Skeletal muscle cell (primary cell): ENCODE measurements at regions not wholly inside any gene's neighbourhood (a gene's known extent, or its start where the extent isn't known, plus 50 kb on each side); places are given as distances from the start of the nearest gene placed in this dataset.
"Not testable (repeated sequence)": the region's sequence is repeated elsewhere in the genome, so short reads cannot be mapped to it uniquely, and the experiment has no call there.

Experiments
- DNase-seq: peaks from one replicate; pipeline ENCODE4 v3.0.0-alpha.2; 2010; ENCODE audit warnings: low read depth
- H3K4me3 ChIP-seq: 2 replicates; pipeline ENCODE4 v1.5.1; 2011; ENCODE audit warnings: low read depth, mild to moderate bottlenecking, control low read depth, low read length, moderate library complexity

DNA sequence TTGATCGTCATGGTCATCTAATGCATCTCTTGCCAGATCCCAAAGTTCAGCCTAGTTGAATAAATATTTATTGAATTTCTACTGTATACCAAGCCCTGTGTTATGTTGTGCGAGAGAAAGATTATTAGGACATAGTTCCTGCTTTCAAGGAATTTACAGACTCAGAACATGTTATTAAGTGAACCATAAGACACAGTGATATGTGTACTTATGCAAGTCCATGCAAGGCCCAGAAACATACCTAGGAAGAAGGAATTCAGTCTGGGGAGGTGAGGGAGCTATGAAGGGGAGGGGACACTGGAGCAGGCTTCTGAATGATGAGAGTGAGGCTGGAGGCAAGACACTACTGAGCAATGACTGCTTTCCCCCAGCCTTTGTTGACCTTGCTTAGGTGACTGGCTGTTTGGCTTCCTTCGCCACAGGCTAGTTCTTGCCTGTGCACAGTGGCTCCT lies 81.4 kb downstream of the ACAA2 start:
- no peak overlapping the region for H3K4me3 ChIP-seq
- no peak for DNase-seq

- H3K4me3 ChIP-seq, result no peak overlapping the region
- no peak for DNase-seq
Observed at GRCh38 chr18:49731421-49731841, 81.9 kb downstream of the ACAA2 start.

DNA sequence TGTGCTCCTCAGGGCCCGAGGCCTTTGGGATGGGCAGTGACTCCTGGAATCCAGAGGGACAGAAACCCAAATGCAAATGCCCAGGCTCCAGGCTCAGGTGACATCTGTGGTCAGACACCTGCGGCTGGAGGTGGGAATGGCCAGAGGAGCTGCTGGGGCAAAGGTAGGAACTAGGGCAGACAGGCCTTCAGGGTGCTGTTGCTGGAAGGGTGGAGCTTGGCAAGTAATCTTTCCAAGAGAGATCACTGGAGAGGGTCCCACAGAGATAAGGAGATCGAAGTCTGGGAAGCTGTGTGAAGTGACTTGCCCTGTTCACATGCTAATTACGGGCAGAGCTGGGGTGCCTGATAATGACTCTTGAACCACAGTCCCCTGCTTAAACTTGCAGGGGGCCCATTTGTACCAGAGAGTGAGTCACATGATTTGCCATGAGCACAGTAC lies 82.4 kb downstream of the ACAA2 start:
- no peak for DNase-seq
- no peak overlapping the region for H3K4me3 ChIP-seq

DNA sequence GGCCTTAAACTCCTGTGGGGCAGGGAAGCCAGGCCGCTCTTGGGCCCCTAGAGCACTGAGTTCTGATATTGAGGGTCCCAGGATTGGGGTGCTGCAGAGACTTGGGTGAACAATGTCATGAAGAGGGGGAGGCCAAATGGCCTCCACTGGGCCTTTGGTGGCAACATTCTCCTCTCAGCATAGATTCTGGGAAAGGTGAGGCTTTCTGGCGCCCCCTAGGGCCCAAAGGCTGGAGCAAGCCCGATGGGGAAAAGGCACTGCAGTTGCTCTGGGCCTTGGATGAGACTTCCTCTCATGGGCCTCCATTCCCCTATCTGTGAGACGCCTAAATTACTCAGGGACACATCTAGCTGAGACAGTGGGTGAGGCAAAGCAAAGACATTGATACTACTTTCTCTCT lies 84.8 kb downstream of the ACAA2 start:
- H3K4me3 ChIP-seq, result no peak overlapping the region
- no peak for DNase-seq

GRCh38 chr18:49727816-49728215 lies 85.5 kb downstream of the ACAA2 start:
- DNase-seq, result no peak
- H3K4me3 ChIP-seq, result no peak overlapping the region

DNA sequence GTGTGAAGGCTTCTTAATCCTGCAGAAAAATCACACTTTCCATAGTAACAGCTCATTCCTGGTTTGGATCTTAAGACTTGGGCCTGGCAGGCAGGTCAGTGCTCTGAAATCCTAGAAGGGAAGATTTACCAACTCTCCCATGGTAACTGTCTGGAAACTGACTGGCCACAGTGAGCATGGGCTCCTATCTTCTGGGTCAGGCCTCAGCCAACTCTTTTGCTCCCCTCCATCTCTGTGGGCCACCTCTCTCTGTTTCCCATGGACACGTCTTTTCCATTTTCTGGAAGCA lies 86.7 kb downstream of the ACAA2 start:
- no peak for DNase-seq
- no peak overlapping the region for H3K4me3 ChIP-seq

- peak; percentile 100 for DNase-seq
- H3K4me3 ChIP-seq, result no peak overlapping the region
Observed at GRCh38 chr18:49725809-49726674, 87.3 kb downstream of the ACAA2 start.

GRCh38 chr18:49723648-49724180 lies 89.6 kb downstream of the ACAA2 start:
- DNase-seq, result no peak
- H3K4me3 ChIP-seq, result no peak overlapping the region

GRCh38 chr18:49722477-49722876 lies 90.9 kb downstream of the ACAA2 start:
- no peak for DNase-seq

GRCh38 chr18:49721981-49722380 lies 91.4 kb downstream of the ACAA2 start:
- no peak overlapping the region for H3K4me3 ChIP-seq
- peak; percentile 48 for DNase-seq

More at GRCh38 chr18:49722477-49722876, 90.9 kb downstream of the ACAA2 start:
- no peak overlapping the region for H3K4me3 ChIP-seq

DNA sequence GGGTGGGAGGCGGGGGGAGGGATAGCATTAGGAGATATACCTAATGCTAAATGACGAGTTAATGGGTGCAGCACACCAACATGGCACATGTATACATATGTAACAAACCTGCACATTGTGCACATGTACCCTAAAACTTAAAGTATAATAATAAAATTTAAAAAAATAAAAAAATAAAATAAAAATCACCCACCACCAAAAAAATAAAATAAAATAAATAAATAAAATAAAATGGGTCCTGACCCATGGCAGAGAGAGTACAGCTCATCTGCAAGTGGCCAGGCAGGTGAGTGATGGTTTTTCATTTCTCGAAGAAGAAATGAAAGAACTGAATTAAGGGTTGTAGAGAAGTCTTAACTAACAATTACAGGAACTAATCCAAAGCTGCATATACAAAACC lies 92.4 kb downstream of the ACAA2 start:
- not testable (repeated sequence) for DNase-seq, H3K4me3 ChIP-seq

GRCh38 chr18:49717617-49718016 lies 95.7 kb downstream of the ACAA2 start:
- DNase-seq, result no peak
- no peak overlapping the region for H3K4me3 ChIP-seq

DNA sequence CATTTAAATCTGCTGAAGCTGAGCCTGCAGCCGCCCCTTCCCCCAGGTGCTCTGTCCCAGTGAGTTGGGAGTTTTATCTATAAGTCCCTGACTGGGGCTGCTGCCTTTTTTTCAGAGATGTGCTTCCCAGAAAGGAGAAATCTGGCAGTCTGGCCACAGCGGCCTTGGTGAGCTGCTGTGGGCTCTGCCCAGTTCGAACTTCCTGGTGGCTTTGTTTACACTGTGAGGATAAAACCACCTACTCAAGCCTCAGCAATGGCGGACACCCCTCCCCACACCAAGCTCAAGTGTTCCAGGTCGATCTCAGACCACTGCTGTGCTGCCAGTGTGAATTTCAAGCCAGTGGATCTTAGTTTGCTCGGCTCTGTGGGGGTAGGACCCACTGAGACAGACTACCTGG lies 97.3 kb downstream of the ACAA2 start:
- H3K4me3 ChIP-seq, result no peak overlapping the region
- DNase-seq, result no peak

GRCh38 chr18:49709347-49709690 lies 104.0 kb downstream of the ACAA2 start:
- H3K4me3 ChIP-seq, result no peak overlapping the region
- DNase-seq, result no peak

GRCh38 chr18:49708662-49709346 lies 104.5 kb downstream of the ACAA2 start:
- no peak overlapping the region for H3K4me3 ChIP-seq
- DNase-seq, result no peak

GRCh38 chr18:49707599-49707998 lies 105.7 kb downstream of the ACAA2 start:
- no peak overlapping the region for H3K4me3 ChIP-seq
- no peak for DNase-seq

GRCh38 chr18:49704334-49704733 lies 109.0 kb downstream of the ACAA2 start:
- no peak overlapping the region for H3K4me3 ChIP-seq
- DNase-seq, result no peak

- no peak overlapping the region for H3K4me3 ChIP-seq
- no peak for DNase-seq
Observed at GRCh38 chr18:49701190-49701589, 112.1 kb downstream of the ACAA2 start.

GRCh38 chr18:49699303-49699702 lies 114.0 kb downstream of the ACAA2 start:
- H3K4me3 ChIP-seq, result no peak overlapping the region
- DNase-seq, result no peak

DNA sequence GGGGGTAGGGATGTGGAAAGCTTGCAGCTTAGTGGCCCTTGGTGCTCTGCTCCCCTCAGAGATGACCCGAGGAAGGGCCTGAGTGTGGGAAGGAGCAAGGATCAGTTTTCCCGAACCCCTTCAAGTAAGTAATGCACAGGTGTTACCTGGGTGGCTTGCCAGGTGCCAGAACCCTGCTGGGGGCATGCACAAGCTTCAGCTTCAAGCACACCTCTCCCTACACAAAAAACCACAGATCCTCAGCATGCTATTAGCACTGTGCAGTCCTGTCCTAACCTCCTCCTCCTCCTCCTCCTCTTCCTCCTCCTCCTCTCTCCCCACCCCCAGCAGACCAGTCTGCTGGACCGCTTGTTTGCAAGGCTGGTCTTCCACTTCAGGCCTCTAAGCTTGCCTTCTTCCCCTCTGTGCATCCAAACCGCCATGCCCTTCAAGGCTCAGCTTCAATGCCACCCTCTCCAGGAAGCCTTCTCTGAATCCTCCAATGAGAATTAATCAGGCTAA lies 114.8 kb downstream of the ACAA2 start:
- H3K4me3 ChIP-seq, result no peak overlapping the region
- no peak for DNase-seq
